Suppressor macrophage treated with lipopolysaccharide for 4 hours (primary cell): ENCODE measurements at regions not wholly inside any gene's neighbourhood (a gene's known extent, or its start where the extent isn't known, plus 50 kb on each side); places are given as distances from the start of the nearest gene placed in this dataset.
"Not testable (repeated sequence)": the region's sequence is repeated elsewhere in the genome, so short reads cannot be mapped to it uniquely, and the experiment has no call there.

Source experiments
- DNase-seq: peaks from one replicate; pipeline ENCODE4 v3.0.0-alpha.2; 2020

DNA sequence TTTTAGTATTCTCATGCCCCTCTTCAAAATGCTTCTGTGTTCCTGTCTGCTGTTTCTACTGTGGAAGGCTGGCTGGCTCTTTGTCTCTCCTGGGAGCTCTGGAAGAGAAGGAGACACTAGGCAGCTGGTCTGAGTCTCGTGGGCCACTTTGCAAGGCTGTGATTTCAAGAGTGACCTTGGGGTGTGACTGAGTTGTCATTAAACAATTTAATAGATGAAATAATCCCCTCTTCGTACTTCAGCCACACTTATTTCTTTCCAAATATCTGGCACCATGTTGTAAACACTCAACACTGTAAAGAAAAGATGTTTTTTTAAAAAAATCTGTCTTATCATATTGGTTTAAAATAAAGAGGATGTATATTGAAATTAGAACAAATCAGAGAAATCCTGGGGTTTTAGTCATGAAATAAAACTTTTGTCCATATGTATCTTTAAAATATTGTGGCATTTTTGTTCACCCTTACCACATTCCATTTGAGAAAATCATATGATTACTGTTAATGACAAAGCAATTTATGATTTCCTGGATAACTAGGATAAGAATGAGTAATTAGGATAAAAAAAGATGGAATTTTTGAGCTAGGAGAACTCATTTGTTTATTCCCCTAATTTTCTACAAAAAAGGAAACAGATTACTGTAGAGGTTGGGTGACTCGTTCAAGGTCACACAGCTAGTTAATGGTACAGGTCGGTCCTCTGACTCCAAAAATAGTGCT is 200.8 kb downstream of the MAT2B start:
- no peak for DNase-seq

DNA sequence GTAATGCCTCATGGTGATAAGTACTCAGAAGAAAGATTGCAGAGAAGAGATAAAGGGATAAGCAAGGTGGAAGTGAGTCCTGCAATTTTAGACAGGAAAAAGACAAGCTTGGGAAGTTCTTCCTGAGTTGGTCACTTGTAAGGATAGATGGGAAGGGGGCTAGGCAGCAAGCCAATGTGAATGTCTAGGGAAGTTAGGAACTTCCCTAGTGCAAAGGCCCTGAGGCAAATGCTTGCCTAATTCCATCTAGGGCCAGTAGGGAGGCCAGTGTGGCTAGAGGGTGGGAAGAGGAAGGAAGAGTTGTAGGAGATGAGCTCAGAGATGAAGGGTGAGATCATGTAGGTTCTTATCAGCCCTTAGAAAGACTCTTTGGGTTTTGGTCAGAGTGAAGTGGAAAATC is 206.6 kb downstream of the MAT2B start:
- peak; percentile 3 for DNase-seq

- no peak for DNase-seq
These were observed 212.9 kb downstream of the MAT2B start for GRCh38 chr5:163718272-163718671.

DNA sequence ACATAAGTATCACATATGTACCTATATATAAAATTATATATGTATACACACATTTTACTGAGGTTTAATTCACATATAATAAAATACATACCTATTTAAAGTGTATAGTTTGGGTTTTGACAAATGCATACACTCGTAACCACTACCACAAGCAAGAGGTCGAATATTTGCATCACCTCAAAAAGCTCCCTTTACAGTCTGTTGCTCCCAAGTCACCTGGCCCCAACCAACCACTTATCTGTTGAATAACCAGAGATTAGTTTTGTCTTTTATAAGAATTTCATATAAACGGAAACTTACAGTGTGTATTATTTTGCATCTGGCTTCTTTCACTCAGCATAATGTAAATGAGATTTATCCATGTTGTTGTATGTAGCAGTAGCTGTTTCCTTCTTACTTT is 218.9 kb downstream of the MAT2B start:
- no peak for DNase-seq

DNA sequence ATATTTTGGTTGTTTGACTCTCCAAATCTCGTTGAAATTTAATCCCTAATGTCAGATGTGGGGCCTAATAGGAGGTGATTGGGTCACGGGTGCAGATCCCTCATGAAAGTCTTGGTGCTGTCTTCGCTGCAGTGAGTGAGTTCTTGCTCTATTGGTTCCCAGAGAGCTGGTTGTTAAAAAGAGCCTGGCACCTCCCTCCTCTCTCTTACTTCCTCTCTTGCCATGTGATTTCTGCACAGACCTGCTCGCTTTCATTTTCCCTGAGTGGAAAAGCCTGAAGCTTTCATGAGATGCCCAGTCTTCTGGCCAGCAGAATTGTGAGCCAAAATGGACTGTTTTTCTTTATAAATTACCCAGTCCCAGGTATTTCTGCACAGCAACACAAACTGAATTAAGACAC is 221.6 kb downstream of the MAT2B start:
- peak; percentile 14 for DNase-seq

- no peak for DNase-seq
These were observed 224.9 kb downstream of the MAT2B start for GRCh38 chr5:163730206-163730756.

DNA sequence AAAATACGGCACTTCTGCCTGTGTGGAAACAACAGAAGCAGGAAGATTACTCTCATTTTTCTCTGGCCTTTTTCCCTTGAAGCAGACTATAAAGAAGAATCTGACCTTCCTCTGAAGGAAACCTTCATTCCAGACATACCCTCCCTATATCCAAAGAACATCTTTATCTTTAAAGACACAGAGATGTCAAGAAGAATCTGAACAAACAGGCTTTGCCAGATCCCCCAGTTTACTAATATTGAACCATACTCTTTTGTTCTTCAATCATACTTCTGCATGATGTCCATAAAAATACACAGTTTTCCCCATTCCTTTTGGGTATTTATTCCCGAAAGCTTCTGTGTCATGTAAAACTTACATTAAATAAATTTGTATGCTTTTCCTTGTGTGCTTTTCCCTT is 225.8 kb downstream of the MAT2B start:
- DNase-seq = no peak

DNA sequence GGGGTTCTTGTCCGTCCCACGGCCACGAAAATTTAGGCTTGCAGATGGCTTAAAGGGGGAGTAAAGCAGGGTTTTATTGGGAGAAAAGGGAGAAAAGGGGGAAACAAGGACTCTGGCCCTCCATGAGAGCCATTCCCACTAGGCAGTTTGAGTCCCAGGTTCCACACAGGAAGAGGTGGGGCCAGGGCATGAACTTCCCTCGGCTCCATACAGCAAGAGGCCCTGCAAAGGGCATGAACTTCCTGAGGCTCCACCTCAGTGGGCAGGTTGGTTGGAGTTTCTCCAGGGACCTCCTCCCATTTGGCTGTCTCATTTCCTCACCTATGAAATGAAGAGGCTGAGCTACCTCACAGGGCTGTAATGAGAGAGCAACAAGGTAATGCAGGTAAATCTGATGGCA is 229.7 kb downstream of the MAT2B start:
- DNase-seq = no peak

GRCh38 chr5:163747586-163747985 is 242.2 kb downstream of the MAT2B start:
- no peak for DNase-seq

DNA sequence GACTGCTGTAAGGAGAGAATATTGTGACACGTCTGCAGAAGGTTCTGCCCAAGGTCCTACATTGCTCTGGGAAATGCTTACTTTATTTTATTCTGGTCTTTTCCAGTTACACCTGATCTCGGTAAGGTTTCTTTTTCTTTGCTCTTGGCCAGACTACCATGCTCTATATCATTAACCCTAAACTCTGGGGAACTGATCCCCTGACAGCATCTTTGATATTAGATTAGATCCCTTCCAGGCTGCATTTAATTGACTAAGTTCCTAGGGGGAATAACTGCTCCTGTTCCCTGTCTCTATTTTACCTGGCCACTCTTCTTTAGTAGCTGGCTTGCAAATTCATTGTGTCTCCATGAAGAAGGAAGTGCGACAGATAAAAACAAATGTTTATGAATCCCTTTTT is 243.5 kb downstream of the MAT2B start:
- no peak for DNase-seq

DNA sequence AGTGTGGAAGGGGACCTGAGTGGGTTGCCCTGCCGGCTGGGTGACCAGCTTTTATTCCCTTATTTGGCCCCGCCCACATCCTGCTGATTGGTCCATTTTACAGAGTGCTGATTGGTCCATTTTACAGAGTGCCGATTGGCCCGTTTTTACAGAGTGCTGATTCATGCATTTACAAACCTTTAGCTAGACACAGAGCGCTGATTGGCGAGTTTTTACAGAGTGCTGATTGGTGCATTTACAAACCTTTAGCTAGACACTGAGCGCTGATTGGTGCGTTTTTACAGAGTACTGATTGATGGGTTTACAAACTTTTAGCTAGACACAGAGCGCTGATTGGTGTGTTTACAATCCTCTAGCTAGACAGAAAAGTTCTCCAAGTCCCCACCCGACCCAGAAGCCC is 245.0 kb downstream of the MAT2B start:
- DNase-seq = not testable (repeated sequence)

GRCh38 chr5:163755505-163755904 is 250.1 kb downstream of the MAT2B start:
- DNase-seq = no peak

DNA sequence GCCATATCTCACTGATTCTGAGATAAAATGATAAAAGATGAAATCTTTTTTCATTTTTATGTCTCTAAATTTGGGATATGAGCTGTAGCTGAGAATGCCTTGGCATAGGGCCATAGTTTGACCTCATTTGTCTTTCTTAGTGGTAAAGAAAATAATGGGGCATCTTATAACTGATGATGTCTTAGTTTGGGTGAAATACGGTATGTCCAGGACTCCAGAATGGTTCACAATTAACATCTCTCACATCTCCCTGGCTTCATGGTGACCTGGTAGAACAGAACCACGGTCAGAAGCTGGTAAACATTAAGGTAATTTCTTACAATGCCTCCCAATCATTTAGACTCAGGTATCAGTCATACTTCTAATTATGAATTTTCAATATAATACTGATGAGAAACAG is 250.8 kb downstream of the MAT2B start:
- no peak for DNase-seq

DNA sequence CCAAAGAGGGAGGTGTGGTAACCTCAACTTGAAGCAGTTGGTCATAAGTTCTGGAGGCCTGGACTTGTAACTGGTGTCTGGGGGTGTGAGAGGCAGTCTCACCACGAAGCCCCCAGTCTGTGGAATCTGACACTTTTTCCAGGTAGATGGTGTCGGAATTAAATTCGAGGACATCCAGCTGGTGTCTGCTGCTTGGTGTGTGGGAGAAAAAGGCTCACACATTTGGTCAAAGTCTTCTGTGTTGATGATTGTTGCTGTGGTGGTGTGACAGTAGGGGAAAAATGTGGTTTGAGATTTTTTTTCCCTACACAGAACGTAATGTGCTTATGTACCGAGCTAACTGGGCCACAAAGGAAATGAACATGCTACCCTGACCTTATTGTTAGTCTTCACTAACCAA is 251.9 kb downstream of the MAT2B start:
- DNase-seq = no peak

DNA sequence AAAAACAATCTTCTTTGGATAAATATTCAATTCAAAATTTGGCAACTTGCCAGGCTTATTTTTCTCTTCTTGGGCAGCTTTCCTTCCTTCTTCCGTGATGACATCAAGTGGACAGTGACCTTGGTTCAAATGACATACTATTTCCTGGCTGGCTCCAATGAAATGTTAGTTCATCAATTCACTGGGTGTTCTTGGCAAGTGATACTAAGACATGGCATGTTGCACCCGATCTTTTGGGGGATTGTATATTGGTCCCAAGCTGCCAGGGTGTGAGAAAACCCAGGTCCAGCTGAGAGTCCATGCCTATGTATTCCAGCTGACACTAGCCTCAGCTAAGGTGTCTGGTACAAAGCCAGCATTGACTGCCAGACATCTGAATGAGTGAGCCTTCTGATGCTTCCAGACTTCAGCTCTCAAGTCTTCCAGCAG is 252.9 kb downstream of the MAT2B start:
- no peak for DNase-seq

- no peak for DNase-seq
These were observed 253.7 kb downstream of the MAT2B start for GRCh38 chr5:163759000-163759704.

DNA sequence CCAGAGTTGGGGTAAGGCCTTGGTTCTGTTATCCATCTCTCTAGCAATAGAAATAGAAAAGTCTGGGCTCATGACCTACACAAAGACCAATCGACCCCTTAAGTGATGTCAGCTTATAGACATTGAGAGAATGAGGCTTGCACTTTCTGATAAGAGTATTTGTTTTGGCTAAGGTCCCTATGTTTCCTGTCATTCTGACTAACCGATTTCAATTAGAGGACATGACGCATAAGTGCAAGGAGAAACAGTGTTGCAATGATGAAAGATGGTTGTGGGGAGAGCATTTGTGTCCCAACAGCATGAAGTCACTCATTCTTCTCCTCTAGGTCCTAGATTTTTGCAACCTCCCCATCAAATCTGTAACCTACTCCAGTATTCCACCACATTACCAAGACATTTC is 255.1 kb downstream of the MAT2B start:
- DNase-seq = no peak

GRCh38 chr5:163766936-163767670 is 261.7 kb downstream of the MAT2B start:
- no peak for DNase-seq

DNA sequence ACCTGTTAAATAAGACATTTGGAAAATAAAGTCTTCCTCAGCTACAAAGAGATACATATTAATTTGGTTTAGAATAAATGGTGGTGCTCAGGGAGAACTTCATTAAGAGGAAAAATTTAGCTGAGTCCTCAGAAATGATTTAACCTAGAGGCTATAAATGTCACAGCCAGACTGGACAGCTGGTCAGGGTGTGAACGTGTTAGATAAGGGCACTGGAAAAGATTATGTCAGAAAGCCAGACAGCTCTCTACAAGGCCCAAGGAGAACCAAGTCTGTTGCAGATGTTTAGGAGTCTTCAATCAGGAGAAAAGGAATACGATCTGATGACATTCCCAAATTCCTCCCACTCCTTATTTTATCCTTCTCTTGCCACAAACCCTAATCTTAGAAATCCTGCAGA is 265.2 kb downstream of the MAT2B start:
- no peak for DNase-seq

GRCh38 chr5:163772241-163772640 is 266.8 kb downstream of the MAT2B start:
- DNase-seq = no peak

DNA sequence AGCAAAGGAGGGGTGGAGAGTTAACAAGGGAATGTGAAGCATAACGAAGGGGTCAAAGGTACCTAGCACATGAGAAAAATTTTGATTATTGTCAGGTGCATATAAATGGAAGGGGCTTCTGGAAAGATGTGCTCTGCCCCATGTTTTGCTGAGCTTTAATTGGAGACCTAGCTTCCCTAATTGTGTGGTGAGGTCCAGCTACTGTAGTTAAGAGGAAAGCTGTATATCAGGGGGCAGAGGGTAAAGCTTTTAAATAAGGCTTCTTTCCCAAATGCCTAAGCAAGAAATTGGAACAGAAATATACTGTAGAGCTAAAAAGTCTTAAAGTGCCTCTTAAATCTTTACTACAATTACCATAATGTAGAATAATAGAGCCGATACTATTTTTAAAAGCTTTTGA is 267.2 kb downstream of the MAT2B start:
- DNase-seq = no peak

DNA sequence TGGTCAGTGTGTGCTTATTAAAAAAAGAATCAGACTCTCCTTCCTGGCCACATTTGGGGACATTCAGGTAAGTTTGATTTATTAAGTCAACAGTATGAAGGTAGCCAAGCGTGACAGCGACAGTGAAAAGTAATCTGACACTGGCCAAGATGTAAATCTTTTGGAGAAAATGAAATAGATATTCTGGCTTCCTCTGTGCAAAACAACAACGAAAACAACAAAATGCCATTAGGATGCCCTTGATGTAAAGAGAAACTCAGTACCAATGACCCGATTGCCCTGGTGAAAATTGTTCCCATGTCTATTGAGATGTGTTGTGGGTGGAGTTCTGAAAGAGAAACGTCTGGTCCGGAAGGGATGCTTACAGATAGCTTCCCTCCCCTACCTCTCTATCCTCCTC is 267.8 kb downstream of the MAT2B start:
- no peak for DNase-seq

- no peak for DNase-seq
These were observed 284.5 kb downstream of the MAT2B start for GRCh38 chr5:163789870-163790269.

DNA sequence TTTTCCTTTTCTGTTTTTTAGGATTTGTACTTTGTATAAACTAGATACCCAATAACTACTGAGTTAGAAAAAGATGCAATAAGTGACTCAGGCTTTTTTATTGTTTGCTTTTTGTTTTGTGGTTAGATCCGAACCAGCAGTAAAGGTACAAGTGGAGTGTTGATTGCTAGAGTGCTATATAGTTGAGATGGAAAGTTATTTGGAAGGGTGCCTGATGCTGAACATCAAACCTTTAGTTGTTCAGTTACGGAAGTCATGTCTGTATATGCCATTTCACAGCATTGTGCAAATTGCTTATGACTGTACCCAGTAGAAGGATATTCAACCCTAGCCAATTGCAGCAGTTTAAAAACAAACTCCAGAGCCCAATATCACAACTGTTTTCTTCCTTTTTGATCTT is 285.1 kb downstream of the MAT2B start:
- DNase-seq = no peak
